ENCODE measurements at regions not wholly inside any gene's neighbourhood (a gene's known extent, or its start where the extent isn't known, plus 50 kb on each side); places are given as distances from the start of the nearest gene placed in this dataset.

- Histone ChIP-seq H3K27ac (ENCODE audit: low read depth, low read length, poor library complexity, severe bottlenecking) (no peak overlapping the region), H3K79me2 (ENCODE audit: insufficient read depth, low read length) (no peaks in the 10 kb centered on the region), H3K4me1 (ENCODE audit: insufficient read depth, low read length, severe bottlenecking) (no peaks in the 10 kb centered on the region), H3K9me2 (ENCODE audit: low read depth, low read length) (no peaks in the 10 kb centered on the region), H3K9ac (ENCODE audit: low read length) (no peak overlapping the region), H3K4me3 (ENCODE audit: low read depth, low read length, poor library complexity, severe bottlenecking) (no peak overlapping the region), H3K36me3 (ENCODE audit: insufficient read depth, low read length) (no peaks in the 10 kb centered on the region), H4K20me1 (ENCODE audit: insufficient read depth, low read length) (no peaks in the 10 kb centered on the region), H3K27me3 (ENCODE audit: insufficient read depth, low read length) (no peaks in the 10 kb centered on the region), H3K9me3 (ENCODE audit: low read length) (no peaks in the 10 kb centered on the region), H3K4me2 (ENCODE audit: low read length) (no peak overlapping the region), H3F3A (ENCODE audit: insufficient read depth, low read length) (no peaks in the 10 kb centered on the region), H2AFZ (ENCODE audit: low read length) (no peak overlapping the region)
- TF ChIP-seq EZH2 (IDR thresholded peaks at IDR 0.05; ENCODE audit: borderline replicate concordance, low read length), result no peak
- TF ChIP-seq CTCF (IDR thresholded peaks at IDR 0.05; ENCODE audit: low read length), result no peak
Observed at GRCh38 chr6:75023634-75024033, 182.2 kb downstream of the COL12A1 start.

GRCh38 chr6:75020971-75021370, 184.9 kb downstream of the COL12A1 start:
- Histone ChIP-seq H3K9me2 (ENCODE audit: low read depth, low read length) (no peaks in the 10 kb centered on the region), H4K20me1 (ENCODE audit: insufficient read depth, low read length) (no peaks in the 10 kb centered on the region), H3K4me3 (ENCODE audit: low read depth, low read length, poor library complexity, severe bottlenecking) (no peak overlapping the region), H3K9ac (ENCODE audit: low read length) (no peak overlapping the region), H3F3A (ENCODE audit: insufficient read depth, low read length) (no peaks in the 10 kb centered on the region), H2AFZ (ENCODE audit: low read length) (no peak overlapping the region), H3K9me3 (ENCODE audit: low read length) (no peaks in the 10 kb centered on the region), H3K27ac (ENCODE audit: low read depth, low read length, poor library complexity, severe bottlenecking) (no peak overlapping the region), H3K4me1 (ENCODE audit: insufficient read depth, low read length, severe bottlenecking) (no peaks in the 10 kb centered on the region), H3K4me2 (ENCODE audit: low read length) (no peak overlapping the region), H3K36me3 (ENCODE audit: insufficient read depth, low read length) (no peaks in the 10 kb centered on the region), H3K79me2 (ENCODE audit: insufficient read depth, low read length) (no peaks in the 10 kb centered on the region), H3K27me3 (ENCODE audit: insufficient read depth, low read length) (no peaks in the 10 kb centered on the region)
- no peak for TF ChIP-seq CTCF (IDR thresholded peaks at IDR 0.05; ENCODE audit: low read length)
- TF ChIP-seq EZH2 (IDR thresholded peaks at IDR 0.05; ENCODE audit: borderline replicate concordance, low read length), result no peak

GRCh38 chr6:75020376-75020775, 185.5 kb downstream of the COL12A1 start:
- H3K9me2 ChIP-seq (ENCODE audit: low read depth, low read length), result no peaks in the 10 kb centered on the region
- H3F3A ChIP-seq (ENCODE audit: insufficient read depth, low read length), result no peaks in the 10 kb centered on the region
- H3K4me3 ChIP-seq (ENCODE audit: low read depth, low read length, poor library complexity, severe bottlenecking), result no peak overlapping the region
- no peak for TF ChIP-seq CTCF (IDR thresholded peaks at IDR 0.05; ENCODE audit: low read length)
- H2AFZ ChIP-seq (ENCODE audit: low read length), result no peak overlapping the region
- H3K9ac ChIP-seq (ENCODE audit: low read length), result no peak overlapping the region
- H3K4me1 ChIP-seq (ENCODE audit: insufficient read depth, low read length, severe bottlenecking), result no peaks in the 10 kb centered on the region
- no peak overlapping the region for H3K4me2 ChIP-seq (ENCODE audit: low read length)
- no peaks in the 10 kb centered on the region for H4K20me1 ChIP-seq (ENCODE audit: insufficient read depth, low read length)
- no peaks in the 10 kb centered on the region for H3K27me3 ChIP-seq (ENCODE audit: insufficient read depth, low read length)
- no peak overlapping the region for H3K27ac ChIP-seq (ENCODE audit: low read depth, low read length, poor library complexity, severe bottlenecking)
- H3K79me2 ChIP-seq (ENCODE audit: insufficient read depth, low read length), result no peaks in the 10 kb centered on the region
- H3K9me3 ChIP-seq (ENCODE audit: low read length), result no peaks in the 10 kb centered on the region
- no peaks in the 10 kb centered on the region for H3K36me3 ChIP-seq (ENCODE audit: insufficient read depth, low read length)
